HUDEP-2 (cell line): ENCODE measurements at regions not wholly inside any gene's neighbourhood (a gene's known extent, or its start where the extent isn't known, plus 50 kb on each side); places are given as distances from the start of the nearest gene placed in this dataset.

ENCODE experiments used
- DNase-seq, 76 experiments: peaks; one replicate each; lab custom pipeline; 2025; ENCODE audit not compliant: unreplicated experiment in 76 of 76; lab: John Stamatoyannopoulos, UW

GRCh38 chr10:31647861-31648260 lies 280.8 kb downstream of the ARHGAP12 start:
- no peak for DNase-seq

- DNase-seq: no peak
Measured at GRCh38 chr10:31646519-31646918, 282.1 kb downstream of the ARHGAP12 start.

- no peak for DNase-seq
Measured at GRCh38 chr10:31645786-31646185, 282.8 kb downstream of the ARHGAP12 start.

GRCh38 chr10:31644931-31645633 lies 283.5 kb downstream of the ARHGAP12 start:
- DNase-seq: no peak

GRCh38 chr10:31642281-31642680 lies 286.4 kb downstream of the ARHGAP12 start:
- DNase-seq: no peak

GRCh38 chr10:31635415-31636065 lies 293.1 kb downstream of the ARHGAP12 start:
- DNase-seq: no peak

- DNase-seq: no peak
Measured at GRCh38 chr10:31635009-31635408, 293.6 kb downstream of the ARHGAP12 start.

GRCh38 chr10:31630861-31631567 lies 297.6 kb downstream of the ARHGAP12 start:
- DNase-seq: peak in 29 of 76 experiments; percentile 2 to 71 (median 14)

GRCh38 chr10:31625566-31625965 lies 303.1 kb downstream of the ARHGAP12 start:
- DNase-seq: no peak

- no peak for DNase-seq
Measured at GRCh38 chr10:31624611-31625010, 304.0 kb downstream of the ARHGAP12 start.

GRCh38 chr10:31623947-31624346 lies 304.7 kb downstream of the ARHGAP12 start:
- no peak for DNase-seq

- DNase-seq: no peak
Measured at GRCh38 chr10:31623466-31623865, 304.4 kb downstream of the ZEB1 start.

GRCh38 chr10:31622978-31623377 lies 304.0 kb downstream of the ZEB1 start:
- no peak for DNase-seq

- no peak for DNase-seq
Measured at GRCh38 chr10:31621733-31622132, 302.7 kb downstream of the ZEB1 start.

GRCh38 chr10:31620226-31621151 lies 301.5 kb downstream of the ZEB1 start:
- DNase-seq: no peak

- no peak for DNase-seq
Measured at GRCh38 chr10:31619531-31620061, 300.6 kb downstream of the ZEB1 start.

GRCh38 chr10:31618541-31619291 lies 299.7 kb downstream of the ZEB1 start:
- DNase-seq: no peak

GRCh38 chr10:31617757-31618156 lies 298.7 kb downstream of the ZEB1 start:
- no peak for DNase-seq

- no peak for DNase-seq
Measured at GRCh38 chr10:31617133-31617532, 298.1 kb downstream of the ZEB1 start.

GRCh38 chr10:31615129-31615528 lies 296.1 kb downstream of the ZEB1 start:
- no peak for DNase-seq
